Tibial nerve (tissue), 4 donors: ENCODE measurements at regions not wholly inside any gene's neighbourhood (a gene's known extent, or its start where the extent isn't known, plus 50 kb on each side); places are given as distances from the start of the nearest gene placed in this dataset.

Experiments used
- DNase-seq, 2 donors: peaks; one replicate each; pipeline ENCODE4 v3.0.0-alpha.2; 2019; ENCODE audit warnings: low spot score in 2 of 2
- H3K27ac ChIP-seq, 4 donors: fragments of 200-600 bp; sonication (generic) in 3 of 4; one replicate each; pipeline ENCODE4 v1.5.1; 2017 to 2019; ENCODE audit warnings: mild to moderate bottlenecking in 1 of 4
- H3K27me3 ChIP-seq, 2 donors: fragments of 200-600 bp; sonication (generic) in 1 of 2; one replicate each; pipeline versions ENCODE4 v1.5.1 to v1.6.0; 2017 to 2019
- H3K36me3 ChIP-seq, 3 donors: fragments of 200-600 bp; sonication (generic); one replicate each; pipeline ENCODE4 v1.5.1; 2018 to 2019
- H3K4me1 ChIP-seq, 4 donors: fragments of 200-600 bp; sonication (generic) in 3 of 4; one replicate each; pipeline ENCODE4 v1.5.1; 2017 to 2019
- H3K4me3 ChIP-seq, 4 donors: fragments of 200-600 bp; sonication (generic) in 3 of 4; one replicate each; pipeline ENCODE4 v1.5.1; 2017 to 2019; ENCODE audit warnings: mild to moderate bottlenecking in 1 of 4, moderate library complexity in 1 of 4
- H3K9me3 ChIP-seq, 4 donors: fragments of 200-600 bp; sonication (generic) in 3 of 4; one replicate each; pipeline ENCODE4 v1.5.1; 2017 to 2019
- CTCF ChIP-seq, 5 experiments: fragments of 200-600 bp in 3 of 5; fragments of 450-650 bp in 2 of 5; sonication (generic) in 3 of 5; IDR thresholded peaks; one replicate each; pipeline ENCODE4 v1.5.1; 2016 to 2019; ENCODE audit warnings: antibody characterized with exemption in 5 of 5, mild to moderate bottlenecking in 3 of 5, moderate library complexity in 2 of 5
- EP300 ChIP-seq, 2 donors: sonication (generic); formaldehyde crosslinking; IDR thresholded peaks; one replicate each; pipeline ENCODE4 v1.6.1; 2017; ENCODE audit warnings: antibody characterized with exemption in 2 of 2, mild to moderate bottlenecking in 1 of 2
- POLR2A ChIP-seq, 2 donors: fragments of 450-650 bp; IDR thresholded peaks; one replicate each; pipeline ENCODE4 v1.6.1; 2017; ENCODE audit warnings: antibody characterized with exemption in 2 of 2, mild to moderate bottlenecking in 2 of 2, moderate library complexity in 2 of 2
- WGBS, 2 donors: methylation state at CpG; one replicate each; pipeline ENCODE4 v1.1.5; 2018; 5-methylcytosine and 5-hydroxymethylcytosine counted together

GRCh38 chr16:51881731-51882130 lies 665.2 kb downstream of the TOX3 start:
- Histone ChIP-seq H3K4me3 (no peak overlapping the region), H3K9me3 (no peaks in the 10 kb centered on the region), H3K36me3 (no peaks in the 10 kb centered on the region), H3K27ac (no peak overlapping the region), H3K27me3 (no peaks in the 10 kb centered on the region), H3K4me1 (no peaks in the 10 kb centered on the region)
- 41 to 52% methylated on average over 3 of the region's 3 CpGs for WGBS, 2 donors
- no peak for DNase-seq
- TF ChIP-seq CTCF (IDR thresholded peaks at IDR 0.05) (no peak), POLR2A (IDR thresholded peaks at IDR 0.05) (no peak), EP300 (IDR thresholded peaks at IDR 0.05) (no peak)

DNA sequence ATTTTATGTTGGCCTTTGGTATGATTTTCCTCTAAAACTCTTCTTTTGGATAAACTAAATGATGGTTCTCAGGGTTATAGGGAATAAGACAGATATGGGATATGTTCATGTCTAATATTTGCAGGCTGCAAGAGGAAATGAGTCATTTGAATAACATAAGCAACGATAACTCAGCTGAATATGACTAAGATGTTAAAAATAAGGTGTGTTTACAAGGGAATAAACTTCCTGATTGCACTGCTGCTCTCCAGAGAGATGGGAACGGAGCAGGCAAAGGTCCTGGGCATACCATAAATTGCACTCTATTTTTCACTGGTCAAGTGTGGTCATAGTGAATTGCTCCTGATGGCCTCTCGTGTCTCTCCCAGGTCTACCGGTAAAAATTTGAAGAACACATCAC lies 666.2 kb downstream of the TOX3 start:
- TF ChIP-seq CTCF (IDR thresholded peaks at IDR 0.05) (no peak), POLR2A (IDR thresholded peaks at IDR 0.05) (no peak), EP300 (IDR thresholded peaks at IDR 0.05) (no peak)
- Histone ChIP-seq H3K9me3 (no peaks in the 10 kb centered on the region), H3K4me3 (no peak overlapping the region), H3K36me3 (no peaks in the 10 kb centered on the region), H3K27ac (no peak overlapping the region), H3K4me1 (no peaks in the 10 kb centered on the region), H3K27me3 (no peaks in the 10 kb centered on the region)
- DNase-seq: no peak
- 41 to 50% methylated on average over 4 of the region's 4 CpGs for WGBS, 2 donors

- no peaks in the 10 kb centered on the region for H3K4me1 ChIP-seq
- no peaks in the 10 kb centered on the region for H3K36me3 ChIP-seq
- no peaks in the 10 kb centered on the region for H3K27me3 ChIP-seq
- H3K4me3 ChIP-seq: no peak overlapping the region
- DNase-seq: no peak
- TF ChIP-seq CTCF (IDR thresholded peaks at IDR 0.05) (no peak), EP300 (IDR thresholded peaks at IDR 0.05) (no peak), POLR2A (IDR thresholded peaks at IDR 0.05) (no peak)
- WGBS, 2 donors: 82 to 83% methylated on average over 5 of the region's 5 CpGs
- H3K9me3 ChIP-seq: no peaks in the 10 kb centered on the region
- H3K27ac ChIP-seq: no peak overlapping the region
These were observed 669.3 kb downstream of the TOX3 start for GRCh38 chr16:51877686-51878085.

DNA sequence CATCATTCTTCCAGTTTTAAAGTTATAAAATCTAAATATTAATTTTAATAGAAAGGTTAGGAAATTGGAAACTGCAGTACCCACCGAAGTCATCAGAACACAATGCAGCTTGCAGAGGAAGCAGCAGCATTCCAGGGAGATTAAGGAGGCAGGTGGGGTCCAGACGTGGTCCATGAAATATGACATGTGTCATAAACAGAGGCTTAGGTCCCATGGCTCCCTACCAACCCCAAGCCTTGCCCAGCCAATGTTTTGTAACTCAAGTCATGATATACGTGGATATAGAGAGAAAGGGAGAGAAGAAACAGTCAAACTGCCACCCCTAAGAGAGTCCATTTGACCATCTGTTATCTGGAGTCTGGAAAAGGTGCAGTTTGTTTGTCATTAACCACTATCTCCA lies 670.0 kb downstream of the TOX3 start:
- TF ChIP-seq POLR2A (IDR thresholded peaks at IDR 0.05) (no peak), CTCF (IDR thresholded peaks at IDR 0.05) (no peak), EP300 (IDR thresholded peaks at IDR 0.05) (no peak)
- Histone ChIP-seq H3K4me3 (no peak overlapping the region), H3K4me1 (no peaks in the 10 kb centered on the region), H3K9me3 (no peaks in the 10 kb centered on the region), H3K27me3 (no peaks in the 10 kb centered on the region), H3K36me3 (no peaks in the 10 kb centered on the region), H3K27ac (no peak overlapping the region)
- DNase-seq: no peak
- 55 to 67% methylated on average over 3 of the region's 3 CpGs for WGBS, 2 donors

DNA sequence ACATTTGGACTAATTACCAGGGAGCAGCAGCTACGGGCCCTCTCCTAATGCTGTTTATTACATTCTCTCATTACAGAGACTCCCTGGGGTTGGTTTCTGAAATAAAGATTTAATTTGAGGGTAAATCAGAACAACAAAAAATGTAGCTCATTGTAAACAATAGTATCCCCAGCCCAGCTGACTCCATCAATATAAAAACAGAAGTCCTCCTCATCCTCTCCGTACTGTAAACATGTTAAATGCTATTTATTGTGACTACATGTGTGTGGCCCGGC lies 670.4 kb downstream of the TOX3 start:
- Histone ChIP-seq H3K27me3 (no peaks in the 10 kb centered on the region), H3K4me1 (no peaks in the 10 kb centered on the region), H3K27ac (no peak overlapping the region), H3K9me3 (no peaks in the 10 kb centered on the region), H3K36me3 (no peaks in the 10 kb centered on the region), H3K4me3 (no peak overlapping the region)
- 79 to 80% methylated on average over 3 of the region's 3 CpGs for WGBS, 2 donors
- TF ChIP-seq EP300 (IDR thresholded peaks at IDR 0.05) (no peak), CTCF (IDR thresholded peaks at IDR 0.05) (no peak), POLR2A (IDR thresholded peaks at IDR 0.05) (no peak)
- no peak for DNase-seq
